Fibroblast of the aortic adventitia (primary cell): ENCODE measurements at regions not wholly inside any gene's neighbourhood (a gene's known extent, or its start where the extent isn't known, plus 50 kb on each side); places are given as distances from the start of the nearest gene placed in this dataset.

Source experiments
- DNase-seq: peaks from one replicate; pipeline ENCODE4 v3.0.0-alpha.2; 2010; ENCODE audit warnings: low read depth
- H3K4me3 ChIP-seq: 2 replicates; pipeline ENCODE4 v1.5.1; 2011; ENCODE audit warnings: low read depth, mild to moderate bottlenecking, control low read depth, low read length, moderate library complexity
- TF ChIP-seq, protein P1 (sequence below): IDR thresholded peaks from 2 replicates; pipeline ENCODE4 v1.5.1; 2011; ENCODE audit warnings: mild to moderate bottlenecking, low read length, control low read depth, inconsistent platforms; ENCODE audit not compliant: insufficient read depth

DNA sequence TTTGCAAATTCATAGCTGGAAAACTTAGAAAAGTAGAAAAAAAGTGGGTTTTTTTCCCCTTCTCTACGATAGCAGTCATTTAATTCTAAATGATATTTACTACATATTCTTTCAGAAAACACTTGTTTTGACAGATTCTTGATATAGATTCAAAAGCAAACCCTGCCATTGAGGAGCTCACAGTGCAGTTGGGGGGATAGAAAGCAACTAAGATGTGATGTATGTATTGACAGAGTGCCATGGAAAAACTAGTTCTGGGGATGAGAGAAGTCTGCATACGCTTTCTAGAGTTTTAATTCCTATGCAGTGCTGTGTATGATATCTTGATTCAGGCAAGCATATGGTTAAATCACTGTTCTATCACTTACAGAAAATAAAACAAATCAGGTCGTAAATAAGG is 436.6 kb upstream of the GHITM start:
- TF ChIP-seq, protein P1, sequence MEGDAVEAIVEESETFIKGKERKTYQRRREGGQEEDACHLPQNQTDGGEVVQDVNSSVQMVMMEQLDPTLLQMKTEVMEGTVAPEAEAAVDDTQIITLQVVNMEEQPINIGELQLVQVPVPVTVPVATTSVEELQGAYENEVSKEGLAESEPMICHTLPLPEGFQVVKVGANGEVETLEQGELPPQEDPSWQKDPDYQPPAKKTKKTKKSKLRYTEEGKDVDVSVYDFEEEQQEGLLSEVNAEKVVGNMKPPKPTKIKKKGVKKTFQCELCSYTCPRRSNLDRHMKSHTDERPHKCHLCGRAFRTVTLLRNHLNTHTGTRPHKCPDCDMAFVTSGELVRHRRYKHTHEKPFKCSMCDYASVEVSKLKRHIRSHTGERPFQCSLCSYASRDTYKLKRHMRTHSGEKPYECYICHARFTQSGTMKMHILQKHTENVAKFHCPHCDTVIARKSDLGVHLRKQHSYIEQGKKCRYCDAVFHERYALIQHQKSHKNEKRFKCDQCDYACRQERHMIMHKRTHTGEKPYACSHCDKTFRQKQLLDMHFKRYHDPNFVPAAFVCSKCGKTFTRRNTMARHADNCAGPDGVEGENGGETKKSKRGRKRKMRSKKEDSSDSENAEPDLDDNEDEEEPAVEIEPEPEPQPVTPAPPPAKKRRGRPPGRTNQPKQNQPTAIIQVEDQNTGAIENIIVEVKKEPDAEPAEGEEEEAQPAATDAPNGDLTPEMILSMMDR, result no peak
- DNase-seq, result no peak
- H3K4me3 ChIP-seq, result no peak overlapping the region

DNA sequence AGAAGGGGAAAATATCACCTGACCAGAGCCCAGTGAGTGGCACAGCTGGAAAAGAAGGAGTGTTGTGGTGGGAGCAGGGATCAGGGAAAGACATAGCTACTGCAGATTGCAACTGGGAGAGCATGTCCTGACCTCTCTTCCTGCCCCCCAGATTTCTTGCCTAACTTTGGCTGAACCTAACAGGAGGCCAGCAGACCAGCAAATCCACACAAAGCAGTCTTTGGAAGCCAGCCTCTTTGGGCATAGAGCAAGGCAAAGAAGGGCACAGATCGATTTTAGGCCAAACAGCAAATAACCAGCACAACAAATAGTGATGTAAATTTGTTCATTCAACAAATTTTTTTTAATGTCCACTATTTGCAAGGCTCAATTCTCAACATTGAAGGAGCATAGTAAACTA is 433.2 kb upstream of the GHITM start:
- TF ChIP-seq, protein P1, result no peak
- no peak for DNase-seq
- no peak overlapping the region for H3K4me3 ChIP-seq

DNA sequence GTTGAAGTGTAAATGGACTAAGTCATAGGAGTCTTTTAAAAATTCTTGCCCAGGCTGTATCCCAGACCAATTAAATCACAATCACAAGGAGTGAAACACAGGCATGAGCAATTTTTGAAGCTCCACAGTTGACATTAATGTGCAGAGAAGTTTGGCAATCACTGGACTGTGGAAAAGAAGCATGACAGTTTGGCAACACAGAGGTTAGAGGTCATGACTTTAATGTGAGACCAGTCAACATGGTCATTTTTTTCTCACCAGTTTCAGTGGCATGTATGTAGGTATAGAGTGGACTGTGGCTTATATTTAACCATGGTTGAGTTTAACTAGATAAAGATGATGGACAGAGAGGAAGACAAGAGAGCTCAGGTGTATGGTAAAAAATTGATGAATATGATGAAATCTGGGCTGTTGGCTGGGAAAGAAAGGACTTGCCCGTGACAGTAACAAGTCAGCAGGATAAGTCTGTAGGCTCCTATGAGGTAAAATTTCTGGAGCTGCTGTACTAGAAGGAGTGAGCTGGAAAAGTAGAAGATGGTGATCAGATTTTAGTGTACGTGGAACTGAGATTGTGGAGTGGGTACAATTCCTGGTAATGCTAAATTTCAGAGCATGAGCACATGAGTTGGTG is 432.2 kb upstream of the GHITM start:
- no peak overlapping the region for H3K4me3 ChIP-seq
- DNase-seq, result no peak
- TF ChIP-seq, protein P1, result no peak

DNA sequence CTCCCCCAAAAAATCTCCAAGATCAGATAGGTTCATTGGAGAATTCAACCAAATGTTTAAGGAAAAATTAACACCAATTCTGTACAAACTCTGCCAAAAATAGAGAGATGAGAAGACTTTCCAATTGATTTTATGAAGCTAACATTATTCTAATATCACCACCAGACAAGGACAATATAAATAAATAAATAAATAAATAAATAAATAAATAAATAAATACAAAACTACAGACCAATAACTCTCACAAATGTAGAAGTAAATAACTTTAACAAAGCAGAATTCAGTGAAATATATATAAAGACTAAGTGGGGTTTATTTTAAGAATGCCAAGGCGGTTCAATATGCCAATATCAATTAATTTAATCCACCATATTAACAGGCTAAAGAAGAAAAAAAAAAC is 425.9 kb upstream of the GHITM start:
- TF ChIP-seq, protein P1, result no peak
- no peak overlapping the region for H3K4me3 ChIP-seq
- DNase-seq, result no peak

DNA sequence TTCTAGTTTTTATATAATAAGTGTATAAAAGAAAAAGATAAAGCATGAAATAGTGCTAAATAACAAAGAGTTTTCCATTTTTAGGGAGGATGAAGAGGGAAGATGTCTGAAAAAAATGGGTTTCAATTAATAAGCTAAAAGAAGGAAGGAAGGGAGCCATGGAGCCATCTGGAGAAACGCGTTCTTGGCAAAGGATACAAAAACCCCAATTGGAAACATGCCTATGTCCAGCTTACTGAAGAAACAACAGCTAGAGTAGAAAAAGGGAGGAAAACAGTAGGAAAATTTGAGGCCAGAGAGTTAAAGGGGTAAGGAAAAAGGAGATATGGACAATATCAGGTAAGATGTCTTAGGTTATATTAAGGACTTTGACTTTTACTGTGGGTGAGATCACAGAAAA is 416.2 kb upstream of the GHITM start:
- TF ChIP-seq, protein P1, result no peak
- H3K4me3 ChIP-seq, result no peak overlapping the region
- DNase-seq, result no peak

DNA sequence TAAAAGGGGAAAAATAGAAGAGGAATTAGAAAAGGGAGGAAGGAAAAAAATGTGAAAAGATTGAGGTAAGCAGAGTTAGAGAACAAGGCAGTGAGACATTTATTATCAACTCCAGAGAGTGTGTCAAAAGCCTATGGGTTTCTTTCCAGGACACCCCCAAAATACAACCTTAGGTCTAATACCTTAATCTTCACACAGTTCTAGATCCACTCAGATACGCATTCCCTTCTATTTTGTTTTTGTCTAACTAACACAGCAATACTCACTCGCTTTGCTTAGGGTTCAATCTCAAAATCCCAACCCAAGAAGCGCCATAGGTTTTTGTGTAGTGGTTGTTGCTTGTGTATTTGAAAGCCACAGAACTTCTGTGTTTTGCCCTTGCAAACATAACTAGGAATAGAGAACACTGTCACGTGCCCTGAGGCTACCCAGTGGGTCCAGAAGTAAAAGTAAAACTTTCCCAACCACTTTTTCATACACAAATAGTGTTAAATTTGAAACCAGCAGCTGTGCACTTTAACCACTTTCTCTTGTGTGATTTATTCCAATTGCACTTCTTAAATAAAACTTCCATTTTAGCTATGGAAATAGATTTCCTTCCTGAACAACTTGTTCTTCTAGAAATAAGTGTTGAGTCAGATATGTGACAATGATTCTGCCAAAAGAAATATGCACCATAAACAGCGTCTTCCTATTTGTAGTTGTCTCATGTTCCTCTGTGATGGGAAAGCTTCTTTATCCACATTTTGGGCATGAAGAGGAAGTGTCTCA is 414.7 kb upstream of the GHITM start:
- H3K4me3 ChIP-seq, result no peak overlapping the region
- TF ChIP-seq, protein P1, result no peak
- no peak for DNase-seq
